K562 (cell line): ENCODE measurements at regions not wholly inside any gene's neighbourhood (a gene's known extent, or its start where the extent isn't known, plus 50 kb on each side); places are given as distances from the start of the nearest gene placed in this dataset.

ENCODE experiments used
- ASH1L ChIP-seq: fragments of 450-650 bp; IDR thresholded peaks from 2 replicates; pipeline ENCODE4 v1.6.1; 2018; ENCODE audit warnings: borderline replicate concordance, mild to moderate bottlenecking, low read depth; ENCODE audit not compliant: partially characterized antibody
- CEBPG ChIP-seq, 3 experiments: fragments of 200-800 bp in 1 of 3; sonication (Bioruptor generic) in 1 of 3; sonication (generic) in 1 of 3; formaldehyde crosslinking in 1 of 3; IDR thresholded peaks in 2 of 3; conservative IDR thresholded peaks in 1 of 3; 2 replicates each; pipeline versions ENCODE4 v1.6.1 to v1.8.0; 2016 to 2022; ENCODE audit warnings: missing compliant biosample characterization in 2 of 3, missing genetic modification characterization in 2 of 3, mild to moderate bottlenecking in 1 of 3, missing genetic modification reagents in 1 of 3
- GABPB1 ChIP-seq: sonication (generic); formaldehyde crosslinking; IDR thresholded peaks from 2 replicates; pipeline ENCODE4 v1.8.0; 2022; ENCODE audit warnings: mild to moderate bottlenecking, missing genetic modification reagents
- LARP7 ChIP-seq: fragments of 450-650 bp; IDR thresholded peaks from 2 replicates; pipeline ENCODE4 v1.6.1; 2016
- LCOR ChIP-seq: sonication (generic); formaldehyde crosslinking; IDR thresholded peaks from 2 replicates; pipeline ENCODE4 v1.8.0; 2022; ENCODE audit warnings: mild to moderate bottlenecking, missing genetic modification reagents
- MAFG ChIP-seq: fragments of 450-650 bp; conservative IDR thresholded peaks from 2 replicates; pipeline ENCODE4 v1.6.1; 2016; ENCODE audit warnings: missing genetic modification characterization, missing compliant biosample characterization
- MAX ChIP-seq: sonication (generic); formaldehyde crosslinking; IDR thresholded peaks from 2 replicates; pipeline ENCODE4 v1.9.0; 2022; ENCODE audit warnings: mild to moderate bottlenecking, missing genetic modification reagents
- NCOA1 ChIP-seq: fragments of 450-650 bp; IDR thresholded peaks from 2 replicates; pipeline ENCODE4 v1.6.1; 2016; ENCODE audit warnings: low read depth
- NR2F6 ChIP-seq: fragments of 450-650 bp; formaldehyde crosslinking; IDR thresholded peaks from 2 replicates; pipeline ENCODE4 v1.4.0; 2020; ENCODE audit warnings: mild to moderate bottlenecking
- PTRF ChIP-seq: fragments of 450-650 bp; IDR thresholded peaks from 2 replicates; pipeline ENCODE4 v1.6.1; 2016; ENCODE audit warnings: mild to moderate bottlenecking, missing genetic modification characterization, missing compliant biosample characterization
- TCF7L2 ChIP-seq: fragments of 150-350 bp; IDR thresholded peaks from 2 replicates; pipeline ENCODE4 v1.6.1; 2016; ENCODE audit warnings: low read depth, mild to moderate bottlenecking, low read length, moderate library complexity
- ZBTB40 ChIP-seq, 2 experiments: fragments of 450-650 bp in 1 of 2; sonication (generic) in 1 of 2; formaldehyde crosslinking in 1 of 2; IDR thresholded peaks; 2 replicates each; pipeline versions ENCODE4 v1.7.1 to v1.9.0; 2016 to 2022; ENCODE audit warnings: inconsistent platforms in 1 of 2, mild to moderate bottlenecking in 1 of 2, missing genetic modification reagents in 1 of 2
- ZNF134 ChIP-seq: fragments of 250-450 bp; sonication (Bioruptor Pico); conservative IDR thresholded peaks from 2 replicates; pipeline ENCODE4 v1.4.0; 2020
- TF ChIP-seq, protein P1 (sequence below): fragments of 450-650 bp; IDR thresholded peaks from 2 replicates; pipeline ENCODE4 v1.6.1; 2017; ENCODE audit warnings: mild to moderate bottlenecking, moderate library complexity
- TF ChIP-seq, protein P2 (sequence below): fragments of 450-650 bp; IDR thresholded peaks from 2 replicates; pipeline ENCODE4 v1.6.1; 2016
- TF ChIP-seq, protein P3 (sequence below): fragments of 250-450 bp; sonication (Bioruptor Pico); IDR thresholded peaks from 2 replicates; pipeline ENCODE4 v1.8.0; 2021; ENCODE audit warnings: borderline replicate concordance, mild to moderate bottlenecking, moderate library complexity; ENCODE audit not compliant: poor library complexity, severe bottlenecking

DNA sequence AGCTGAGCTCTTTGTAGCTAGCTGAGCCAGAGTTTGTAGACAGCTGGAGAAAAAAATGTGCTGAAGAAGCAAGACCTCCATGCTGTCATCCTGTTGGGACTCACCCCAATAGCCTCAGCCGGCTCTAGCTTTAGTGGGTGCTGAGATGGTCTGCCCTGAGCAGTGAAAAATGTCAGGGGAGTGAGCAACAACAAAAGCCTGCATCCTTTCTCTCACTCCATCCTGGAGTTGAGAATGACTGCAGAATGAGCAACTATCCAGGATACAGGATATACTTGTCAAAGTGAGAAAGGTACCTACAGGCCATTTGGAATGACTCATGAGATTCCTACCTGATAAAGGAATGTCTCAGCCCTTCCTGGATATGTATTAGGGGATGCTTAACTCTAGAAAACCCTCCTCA is 146.1 kb upstream of the DLX2 start (continued):
- TF ChIP-seq ZBTB40 (IDR thresholded peaks at IDR 0.05) (no peak), ZBTB40 (CRISPR knock-in tag; IDR thresholded peaks at IDR 0.05) (no peak), CEBPG (CRISPR knock-in tag; IDR thresholded peaks at IDR 0.05) (no peak), CEBPG (tag; conservative IDR thresholded peaks at IDR 0.05 in 1 of 2, IDR thresholded peaks at IDR 0.05 in 1 of 2) (no peak), LCOR (CRISPR knock-in tag) (no peak), NCOA1 (no peak), GABPB1 (CRISPR knock-in tag) (no peak), MAX (CRISPR knock-in tag) (no peak), PTRF (tag) (no peak), ZNF134 (CRISPR knock-in tag) (no peak), TCF7L2 (no peak), NR2F6 (CRISPR knock-in tag) (no peak), LARP7 (no peak), ASH1L (no peak), MAFG (tag) (peak; percentile 37)
- TF ChIP-seq, protein P1, sequence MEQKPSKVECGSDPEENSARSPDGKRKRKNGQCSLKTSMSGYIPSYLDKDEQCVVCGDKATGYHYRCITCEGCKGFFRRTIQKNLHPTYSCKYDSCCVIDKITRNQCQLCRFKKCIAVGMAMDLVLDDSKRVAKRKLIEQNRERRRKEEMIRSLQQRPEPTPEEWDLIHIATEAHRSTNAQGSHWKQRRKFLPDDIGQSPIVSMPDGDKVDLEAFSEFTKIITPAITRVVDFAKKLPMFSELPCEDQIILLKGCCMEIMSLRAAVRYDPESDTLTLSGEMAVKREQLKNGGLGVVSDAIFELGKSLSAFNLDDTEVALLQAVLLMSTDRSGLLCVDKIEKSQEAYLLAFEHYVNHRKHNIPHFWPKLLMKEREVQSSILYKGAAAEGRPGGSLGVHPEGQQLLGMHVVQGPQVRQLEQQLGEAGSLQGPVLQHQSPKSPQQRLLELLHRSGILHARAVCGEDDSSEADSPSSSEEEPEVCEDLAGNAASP, result no peak
- TF ChIP-seq, protein P2, sequence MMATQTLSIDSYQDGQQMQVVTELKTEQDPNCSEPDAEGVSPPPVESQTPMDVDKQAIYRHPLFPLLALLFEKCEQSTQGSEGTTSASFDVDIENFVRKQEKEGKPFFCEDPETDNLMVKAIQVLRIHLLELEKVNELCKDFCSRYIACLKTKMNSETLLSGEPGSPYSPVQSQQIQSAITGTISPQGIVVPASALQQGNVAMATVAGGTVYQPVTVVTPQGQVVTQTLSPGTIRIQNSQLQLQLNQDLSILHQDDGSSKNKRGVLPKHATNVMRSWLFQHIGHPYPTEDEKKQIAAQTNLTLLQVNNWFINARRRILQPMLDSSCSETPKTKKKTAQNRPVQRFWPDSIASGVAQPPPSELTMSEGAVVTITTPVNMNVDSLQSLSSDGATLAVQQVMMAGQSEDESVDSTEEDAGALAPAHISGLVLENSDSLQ, result no peak
- TF ChIP-seq, protein P3, sequence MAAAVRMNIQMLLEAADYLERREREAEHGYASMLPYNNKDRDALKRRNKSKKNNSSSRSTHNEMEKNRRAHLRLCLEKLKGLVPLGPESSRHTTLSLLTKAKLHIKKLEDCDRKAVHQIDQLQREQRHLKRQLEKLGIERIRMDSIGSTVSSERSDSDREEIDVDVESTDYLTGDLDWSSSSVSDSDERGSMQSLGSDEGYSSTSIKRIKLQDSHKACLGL (CRISPR knock-in tag), result no peak
